Lung (tissue), 11 donors: ENCODE measurements at regions not wholly inside any gene's neighbourhood (a gene's known extent, or its start where the extent isn't known, plus 50 kb on each side); places are given as distances from the start of the nearest gene placed in this dataset.

Experiments used
- ATAC-seq: fragments of 200-7000 bp; cut with Tn5 transposase; one replicate; pipeline ENCODE4 v1.9.1; 2020; ENCODE audit warnings: moderate number of reproducible peaks; ENCODE audit not compliant: insufficient read depth, low FRiP score
- DNase-seq, 3 donors: peaks; one replicate each; pipeline ENCODE4 v3.0.0-alpha.2; 2013 to 2017
- H3K27ac ChIP-seq, 2 donors: one replicate each; pipeline ENCODE4 v1.5.1; 2013; ENCODE audit warnings: mild to moderate bottlenecking in 2 of 2, moderate library complexity in 2 of 2, control low read depth in 1 of 2, inconsistent platforms in 1 of 2, low read depth in 1 of 2, low read length in 1 of 2
- H3K27me3 ChIP-seq, 3 donors: one replicate each; pipeline ENCODE4 v1.5.1; 2013; ENCODE audit warnings: low read length in 2 of 3; ENCODE audit not compliant: control insufficient read depth in 3 of 3, insufficient read depth in 3 of 3
- H3K36me3 ChIP-seq, 4 donors: one replicate each; pipeline ENCODE4 v1.5.1; 2013; ENCODE audit warnings: low read length in 4 of 4, mild to moderate bottlenecking in 1 of 4, moderate library complexity in 1 of 4; ENCODE audit not compliant: control insufficient read depth in 4 of 4, insufficient read depth in 4 of 4
- H3K4me1 ChIP-seq, 5 donors: one replicate each; pipeline ENCODE4 v1.5.1; 2013; ENCODE audit warnings: low read length in 5 of 5, mild to moderate bottlenecking in 2 of 5, moderate library complexity in 1 of 5; ENCODE audit not compliant: control insufficient read depth in 5 of 5, insufficient read depth in 5 of 5
- H3K4me3 ChIP-seq: one replicate; pipeline ENCODE4 v1.5.1; 2013; ENCODE audit warnings: mild to moderate bottlenecking, control low read depth, moderate library complexity
- H3K9ac ChIP-seq, 2 donors: one replicate each; pipeline ENCODE4 v1.5.1; 2013; ENCODE audit warnings: low read length in 2 of 2, control low read depth in 1 of 2; ENCODE audit not compliant: insufficient read depth in 1 of 2
- H3K9me3 ChIP-seq, 4 donors: one replicate each; pipeline ENCODE4 v1.5.1; 2013; ENCODE audit warnings: low read length in 3 of 4, mild to moderate bottlenecking in 1 of 4, moderate library complexity in 1 of 4; ENCODE audit not compliant: control insufficient read depth in 4 of 4, insufficient read depth in 3 of 4
- WGBS, 2 donors: extraction: QIAGEN DNeasy Blood & Tissue Kit; methylation state at CpG; one replicate each; pipeline ENCODE4 v1.1.7; 2013; 5-methylcytosine and 5-hydroxymethylcytosine counted together
- TF ChIP-seq, protein P1 (sequence below): IDR thresholded peaks from 2 replicates; pipeline ENCODE4 v1.5.1; 2012; ENCODE audit warnings: mild to moderate bottlenecking; ENCODE audit errors: control extremely low read depth, extremely low read depth
- donor health status: control.
- donor health status: control.
- donor health status: Bipolar disorder and iron deficiency.
- donor health status: healthy.
- donor health status: DM: yes; HTN: yes; CAD: no.

DNA sequence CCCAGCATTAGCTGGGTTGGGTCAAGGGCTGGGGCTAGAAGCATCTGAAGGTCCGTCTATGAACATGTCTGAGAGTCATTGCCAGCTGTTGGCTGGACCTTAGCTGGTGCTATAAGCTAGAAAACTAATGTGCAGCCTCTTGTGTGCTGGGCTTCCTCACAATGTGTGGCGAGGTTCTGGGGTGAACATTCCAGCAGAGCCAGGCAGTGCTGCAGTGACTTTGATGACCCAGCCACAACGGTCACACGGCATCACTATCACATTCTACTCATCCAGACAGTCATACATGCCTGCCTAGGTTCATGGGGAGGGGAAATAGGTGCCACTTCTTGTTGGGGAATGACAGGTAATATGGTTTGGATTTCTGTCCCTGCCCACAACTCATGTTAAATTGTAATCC lies 260.5 kb downstream of the CYP26B1 start:
- no peak overlapping the region for H3K4me3 ChIP-seq
- peaks cover 0 to 19% (median 4%) of the 10 kb centered on the region in 5 donors for H3K4me1 ChIP-seq
- H3K27ac ChIP-seq = no peak overlapping the region
- peaks cover 0 to 3% (median 0%) of the 10 kb centered on the region in 3 donors for H3K27me3 ChIP-seq
- no peaks in the 10 kb centered on the region for H3K36me3 ChIP-seq
- DNase-seq = no peak
- 88 to 89% methylated on average over 4 of the region's 4 CpGs for WGBS, 2 donors
- H3K9me3 ChIP-seq = peaks cover 0 to 5% (median 1%) of the 10 kb centered on the region in 4 donors
- TF ChIP-seq, protein P1, sequence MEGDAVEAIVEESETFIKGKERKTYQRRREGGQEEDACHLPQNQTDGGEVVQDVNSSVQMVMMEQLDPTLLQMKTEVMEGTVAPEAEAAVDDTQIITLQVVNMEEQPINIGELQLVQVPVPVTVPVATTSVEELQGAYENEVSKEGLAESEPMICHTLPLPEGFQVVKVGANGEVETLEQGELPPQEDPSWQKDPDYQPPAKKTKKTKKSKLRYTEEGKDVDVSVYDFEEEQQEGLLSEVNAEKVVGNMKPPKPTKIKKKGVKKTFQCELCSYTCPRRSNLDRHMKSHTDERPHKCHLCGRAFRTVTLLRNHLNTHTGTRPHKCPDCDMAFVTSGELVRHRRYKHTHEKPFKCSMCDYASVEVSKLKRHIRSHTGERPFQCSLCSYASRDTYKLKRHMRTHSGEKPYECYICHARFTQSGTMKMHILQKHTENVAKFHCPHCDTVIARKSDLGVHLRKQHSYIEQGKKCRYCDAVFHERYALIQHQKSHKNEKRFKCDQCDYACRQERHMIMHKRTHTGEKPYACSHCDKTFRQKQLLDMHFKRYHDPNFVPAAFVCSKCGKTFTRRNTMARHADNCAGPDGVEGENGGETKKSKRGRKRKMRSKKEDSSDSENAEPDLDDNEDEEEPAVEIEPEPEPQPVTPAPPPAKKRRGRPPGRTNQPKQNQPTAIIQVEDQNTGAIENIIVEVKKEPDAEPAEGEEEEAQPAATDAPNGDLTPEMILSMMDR = no peak
- no peak for ATAC-seq
- no peak overlapping the region for H3K9ac ChIP-seq

DNA sequence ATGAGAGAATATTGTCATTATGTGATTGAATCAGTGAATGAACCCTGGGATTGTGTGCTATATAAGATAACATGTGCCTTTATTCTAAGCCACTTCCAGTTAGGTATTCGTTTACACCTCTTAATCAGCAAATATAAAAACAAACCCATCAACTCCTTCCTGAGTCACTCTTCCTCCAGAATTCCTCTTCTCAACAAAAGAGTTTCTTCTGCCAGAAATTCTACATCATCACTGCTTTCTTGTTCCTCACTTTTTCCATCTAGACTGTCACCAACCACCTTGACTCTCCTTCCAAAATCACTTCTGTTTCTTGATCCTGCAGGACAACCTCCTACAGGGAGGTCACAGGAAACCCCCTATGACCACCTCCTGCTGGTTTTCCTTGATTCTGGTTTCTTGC lies 261.4 kb downstream of the CYP26B1 start:
- 71 to 96% methylated on average over 1 of the region's 1 CpG for WGBS, 2 donors

DNA sequence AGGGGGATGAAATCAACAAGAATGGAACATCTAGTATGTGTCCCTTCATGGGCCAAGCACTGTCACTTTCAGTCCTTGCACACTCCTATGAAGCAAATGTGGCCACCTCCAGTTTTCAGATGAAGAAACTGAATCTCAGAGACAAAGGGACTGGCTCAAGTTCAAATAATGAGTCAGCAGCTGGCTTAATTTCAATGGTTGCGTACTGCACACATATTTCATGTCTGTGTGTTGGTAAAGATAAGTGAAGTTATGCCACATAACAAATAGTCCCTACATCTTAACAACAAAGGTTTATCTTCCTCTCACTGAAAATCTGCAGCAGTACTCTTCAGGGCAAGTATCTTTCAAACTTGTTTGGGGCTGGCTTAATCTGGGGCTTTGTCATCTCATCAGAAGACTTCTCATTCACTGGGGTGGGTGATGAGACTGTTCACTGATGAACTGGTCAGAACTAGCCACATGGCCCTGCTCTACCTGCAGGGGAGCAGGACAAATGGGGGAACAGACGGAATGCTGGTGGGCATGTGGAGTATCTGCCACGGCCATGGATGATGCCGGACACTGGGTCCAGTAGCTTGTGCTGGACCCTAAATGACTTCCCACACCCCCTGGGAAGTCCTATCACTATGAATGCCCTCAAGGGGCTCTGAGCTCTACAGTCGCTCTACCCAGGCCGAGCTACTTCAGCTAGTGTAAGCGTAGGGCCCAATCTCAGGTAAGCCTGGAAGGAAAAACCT lies 263.2 kb downstream of the CYP26B1 start:
- Histone ChIP-seq H3K9me3 (peaks cover 0 to 5% (median 1%) of the 10 kb centered on the region in 4 donors), H3K27me3 (no peaks in the 10 kb centered on the region), H3K9ac (no peak overlapping the region), H3K36me3 (no peaks in the 10 kb centered on the region), H3K4me3 (no peak overlapping the region), H3K4me1 (peaks cover 0 to 25% (median 4%) of the 10 kb centered on the region in 5 donors), H3K27ac (peak overlapping the region in 1 of 2 donors; percentile 15)
- TF ChIP-seq, protein P1 = no peak
- WGBS, 2 donors = 73 to 84% methylated on average over 7 of the region's 7 CpGs
- ATAC-seq = no peak
- DNase-seq = peak in 2 of 3 donors; percentile 64 to 69

More for the DNA sequence above, 261.4 kb downstream of the CYP26B1 start:
- Histone ChIP-seq H3K4me3 (no peak overlapping the region), H3K9me3 (peaks cover 0 to 5% (median 1%) of the 10 kb centered on the region in 4 donors), H3K27me3 (peaks cover 0 to 3% (median 0%) of the 10 kb centered on the region in 3 donors), H3K36me3 (no peaks in the 10 kb centered on the region), H3K27ac (no peak overlapping the region), H3K4me1 (peaks cover 0 to 19% (median 4%) of the 10 kb centered on the region in 5 donors), H3K9ac (no peak overlapping the region)
- no peak for ATAC-seq
- no peak for DNase-seq
- TF ChIP-seq, protein P1 = no peak
